Stimulated activated effector memory CD8-positive, alpha-beta T cell treated with anti-CD3 and anti-CD28 coated beads, Interleukin-12 subunit alpha, Interleukin-12 subunit beta, amount 100 ng/mL, for 72 hours (primary cell): ENCODE measurements at regions not wholly inside any gene's neighbourhood (a gene's known extent, or its start where the extent isn't known, plus 50 kb on each side); places are given as distances from the start of the nearest gene placed in this dataset.
"Not testable (repeated sequence)": the region's sequence is repeated elsewhere in the genome, so short reads cannot be mapped to it uniquely, and the experiment has no call there.

Experiments used
- ATAC-seq: fragments of 150-1000 bp; cut with Tn5 transposase; 2 replicates; pipeline ENCODE4 v1.10.0; 2021
- DNase-seq, 2 donors: peaks; one replicate each; pipeline ENCODE4 v3.0.0; 2021 to 2022; ENCODE audit warnings: low spot score in 2 of 2
- H3K27ac Mint-ChIP-seq: one replicate; pipeline ENCODE4 v1.8.0; 2022; ENCODE audit warnings: mild to moderate bottlenecking, mixed read lengths
- H3K36me3 Mint-ChIP-seq: one replicate; pipeline ENCODE4 v1.8.0; 2022; ENCODE audit warnings: mild to moderate bottlenecking, mixed read lengths
- H3K4me1 Mint-ChIP-seq: one replicate; pipeline ENCODE4 v1.8.0; 2022; ENCODE audit warnings: mixed read lengths
- H3K4me3 Mint-ChIP-seq: one replicate; pipeline ENCODE4 v1.8.0; 2022; ENCODE audit warnings: mild to moderate bottlenecking, mixed read lengths
- H3K9me3 Mint-ChIP-seq: one replicate; pipeline ENCODE4 v1.8.0; 2022; ENCODE audit warnings: mixed read lengths

- no peak overlapping the region for H3K27ac Mint-ChIP-seq
- H3K36me3 Mint-ChIP-seq = no peaks in the 10 kb centered on the region
- ATAC-seq (no peak), DNase-seq (no peak)
- no peaks in the 10 kb centered on the region for H3K9me3 Mint-ChIP-seq
- no peaks in the 10 kb centered on the region for H3K4me1 Mint-ChIP-seq
- no peak overlapping the region for H3K4me3 Mint-ChIP-seq
Observed at GRCh38 chr16:48076455-48077012, 79.3 kb downstream of the ABCC12 start.

DNA sequence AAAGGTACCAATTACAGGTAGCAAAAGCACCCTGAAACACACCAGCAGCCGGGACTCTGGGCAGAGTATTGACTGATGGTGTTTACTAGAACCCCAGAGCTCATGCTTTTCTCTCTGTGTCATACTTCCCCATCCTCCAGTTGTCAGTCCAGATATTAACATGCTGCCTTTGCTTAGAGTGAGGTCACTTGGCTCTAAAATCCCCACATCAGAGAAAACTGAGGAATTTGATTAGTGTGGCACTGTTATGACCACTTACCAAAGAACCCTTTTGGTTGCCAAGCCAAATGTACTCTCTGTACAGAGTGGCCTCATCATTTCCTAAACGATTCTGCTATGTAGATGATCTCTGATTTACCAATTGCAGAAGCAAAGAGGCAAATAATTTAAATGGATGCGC lies 80.4 kb downstream of the ABCC12 start:
- Mint-ChIP-seq H3K4me3 (no peak overlapping the region), H3K9me3 (no peaks in the 10 kb centered on the region), H3K4me1 (no peaks in the 10 kb centered on the region), H3K36me3 (no peaks in the 10 kb centered on the region), H3K27ac (no peak overlapping the region)
- ATAC-seq (no peak), DNase-seq (no peak)

- no peak overlapping the region for H3K27ac Mint-ChIP-seq
- DNase-seq = no peak
- H3K36me3 Mint-ChIP-seq = no peaks in the 10 kb centered on the region
- no peak overlapping the region for H3K4me3 Mint-ChIP-seq
- H3K9me3 Mint-ChIP-seq = peaks cover 2% of the 10 kb centered on the region
- no peak for ATAC-seq
- no peaks in the 10 kb centered on the region for H3K4me1 Mint-ChIP-seq
Observed at GRCh38 chr16:48067388-48067787, 88.4 kb downstream of the ABCC12 start.

- Mint-ChIP-seq H3K9me3 (peaks cover 2% of the 10 kb centered on the region), H3K27ac (no peak overlapping the region), H3K36me3 (no peaks in the 10 kb centered on the region), H3K4me3 (no peak overlapping the region), H3K4me1 (no peaks in the 10 kb centered on the region)
- no peak for DNase-seq
- peak; percentile 26 for ATAC-seq
Observed at GRCh38 chr16:48064971-48065370, 90.8 kb downstream of the ABCC12 start.

- Mint-ChIP-seq H3K27ac (no peak overlapping the region), H3K4me3 (no peak overlapping the region), H3K4me1 (no peaks in the 10 kb centered on the region), H3K36me3 (no peaks in the 10 kb centered on the region), H3K9me3 (peaks cover 2% of the 10 kb centered on the region)
- no peak for ATAC-seq
- no peak for DNase-seq
Observed at GRCh38 chr16:48062681-48063080, 93.1 kb downstream of the ABCC12 start.

DNA sequence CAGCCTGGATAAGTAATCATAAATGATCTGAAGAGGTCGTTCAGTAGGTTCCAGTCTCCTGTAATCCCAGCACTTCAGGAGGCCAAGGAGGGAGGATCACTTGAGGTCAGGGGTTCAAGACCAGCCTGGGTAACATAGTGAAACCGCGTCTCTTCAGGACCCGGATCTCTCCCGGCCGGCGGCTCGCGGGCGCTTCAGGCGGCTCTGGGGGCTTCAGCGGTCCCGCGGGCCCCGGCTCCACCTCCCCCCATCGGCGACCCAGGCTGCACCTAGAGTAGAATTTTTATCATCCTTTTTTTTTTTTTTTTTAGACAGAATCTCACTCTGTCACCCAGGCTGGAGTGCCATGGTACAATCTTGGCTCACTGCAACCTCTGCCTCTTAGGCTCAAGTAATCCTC lies 95.9 kb downstream of the ABCC12 start:
- peaks cover 2% of the 10 kb centered on the region for H3K9me3 Mint-ChIP-seq
- peaks cover 1% of the 10 kb centered on the region for H3K4me1 Mint-ChIP-seq
- H3K27ac Mint-ChIP-seq = no peak overlapping the region
- H3K36me3 Mint-ChIP-seq = no peaks in the 10 kb centered on the region
- no peak overlapping the region for H3K4me3 Mint-ChIP-seq
- no peak for DNase-seq
- ATAC-seq = no peak

- not testable (repeated sequence) for ATAC-seq, DNase-seq, H3K27ac Mint-ChIP-seq
Observed at GRCh38 chr16:48059190-48059589, 96.6 kb downstream of the ABCC12 start.

DNA sequence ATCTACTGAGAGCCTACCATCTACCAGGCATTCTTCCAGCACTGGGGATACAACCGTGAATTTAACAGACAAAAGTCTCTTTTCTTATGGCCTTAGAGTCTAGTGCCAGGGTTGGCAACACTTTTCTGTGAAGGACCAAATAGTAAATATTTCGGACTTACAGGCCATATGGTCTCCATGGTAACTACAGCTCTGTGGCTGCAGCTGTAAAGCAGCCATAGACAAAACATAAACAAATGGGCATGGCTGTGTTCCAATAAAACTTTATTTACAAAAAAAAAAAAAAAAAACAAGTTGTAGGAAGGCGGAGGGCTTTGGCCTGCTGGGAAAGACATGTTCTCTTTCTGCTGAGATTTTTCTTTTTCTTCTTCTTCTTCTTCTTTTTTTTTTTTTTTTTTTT lies 98.7 kb downstream of the ABCC12 start:
- Mint-ChIP-seq H3K36me3 (no peaks in the 10 kb centered on the region), H3K9me3 (no peaks in the 10 kb centered on the region), H3K4me1 (peaks cover 6% of the 10 kb centered on the region), H3K4me3 (no peak overlapping the region), H3K27ac (no peak overlapping the region)
- ATAC-seq (no peak), DNase-seq (no peak)

More at GRCh38 chr16:48059190-48059589, 96.6 kb downstream of the ABCC12 start:
- not testable (repeated sequence) for H3K36me3 Mint-ChIP-seq, H3K9me3 Mint-ChIP-seq, H3K4me3 Mint-ChIP-seq, H3K4me1 Mint-ChIP-seq

DNA sequence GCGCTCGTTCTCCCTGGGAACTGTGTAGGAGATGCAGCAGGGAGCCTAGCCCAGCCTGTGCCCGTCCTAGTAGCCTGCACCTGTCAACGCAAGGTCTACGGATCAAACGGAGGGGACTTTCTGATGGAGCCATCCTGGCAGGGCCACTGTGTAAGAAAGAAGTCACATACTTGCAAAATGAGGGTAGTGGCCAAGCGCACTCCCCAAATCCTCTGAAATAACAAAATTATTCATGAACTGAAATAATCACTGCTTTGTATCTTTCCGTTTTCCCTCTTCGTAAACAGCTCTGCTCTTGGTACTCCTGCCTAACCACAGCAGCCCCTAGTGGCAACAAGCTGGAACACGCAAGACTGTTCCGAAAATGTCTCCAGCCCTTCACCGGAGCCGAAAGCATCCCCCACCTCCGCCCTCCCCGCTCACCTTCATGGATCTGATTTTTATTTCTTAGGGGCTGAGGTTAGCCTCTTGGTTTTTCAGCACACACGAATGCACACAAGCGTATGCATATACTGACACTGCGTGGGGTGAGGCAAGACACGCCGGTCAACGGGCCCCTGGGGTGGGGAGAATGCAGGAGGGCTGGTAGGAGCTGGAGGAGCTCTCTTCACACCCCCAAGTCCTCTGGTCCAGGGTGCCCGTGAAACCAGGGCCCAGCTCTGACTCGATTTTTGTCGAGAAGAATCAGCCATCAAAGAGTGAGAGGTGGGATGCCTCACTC lies 100.8 kb downstream of the ABCC12 start:
- ATAC-seq = peak; percentile 69

DNA sequence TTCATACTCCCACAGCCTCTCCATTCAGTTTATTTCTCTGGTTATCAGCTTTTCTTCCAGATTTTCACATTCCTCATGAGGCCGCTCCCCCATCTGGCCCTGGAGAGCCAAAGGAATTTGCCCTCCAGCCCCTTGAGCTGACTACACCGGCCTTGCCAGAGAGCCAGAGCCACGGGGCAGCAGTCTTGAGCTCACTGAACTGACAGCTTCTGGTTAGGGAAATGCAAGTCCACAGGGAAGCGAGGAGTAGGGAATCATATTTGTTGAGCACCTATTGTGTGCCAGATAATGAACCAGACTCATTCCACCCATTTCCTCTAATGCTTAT lies 102.4 kb downstream of the ABCC12 start:
- Mint-ChIP-seq H3K36me3 (no peaks in the 10 kb centered on the region), H3K9me3 (no peaks in the 10 kb centered on the region), H3K27ac (no peak overlapping the region), H3K4me1 (peaks cover 6% of the 10 kb centered on the region), H3K4me3 (no peak overlapping the region)
- DNase-seq = no peak
- no peak for ATAC-seq

More for the DNA sequence above, 100.8 kb downstream of the ABCC12 start:
- H3K4me3 Mint-ChIP-seq = no peak overlapping the region
- H3K27ac Mint-ChIP-seq = no peak overlapping the region
- no peaks in the 10 kb centered on the region for H3K36me3 Mint-ChIP-seq
- H3K9me3 Mint-ChIP-seq = no peaks in the 10 kb centered on the region
- H3K4me1 Mint-ChIP-seq = peaks cover 6% of the 10 kb centered on the region
- peak in 1 of 2 donors; percentile 51 for DNase-seq

GRCh38 chr16:48052731-48053417 lies 102.9 kb downstream of the ABCC12 start:
- DNase-seq = no peak
- Mint-ChIP-seq H3K36me3 (no peaks in the 10 kb centered on the region), H3K27ac (no peak overlapping the region), H3K4me1 (peaks cover 6% of the 10 kb centered on the region), H3K4me3 (no peak overlapping the region), H3K9me3 (no peaks in the 10 kb centered on the region)
- no peak for ATAC-seq

- DNase-seq = no peak
- no peak for ATAC-seq
Observed at GRCh38 chr16:48050871-48051270, 104.9 kb downstream of the ABCC12 start.

GRCh38 chr16:48049847-48050246 lies 105.9 kb downstream of the ABCC12 start:
- H3K27ac Mint-ChIP-seq = no peak overlapping the region
- DNase-seq = no peak
- H3K4me3 Mint-ChIP-seq = no peak overlapping the region
- no peaks in the 10 kb centered on the region for H3K9me3 Mint-ChIP-seq
- ATAC-seq = no peak
- peaks cover 4% of the 10 kb centered on the region for H3K4me1 Mint-ChIP-seq
- H3K36me3 Mint-ChIP-seq = no peaks in the 10 kb centered on the region

More at GRCh38 chr16:48050871-48051270, 104.9 kb downstream of the ABCC12 start:
- Mint-ChIP-seq H3K4me3 (no peak overlapping the region), H3K27ac (no peak overlapping the region), H3K9me3 (no peaks in the 10 kb centered on the region), H3K4me1 (peaks cover 6% of the 10 kb centered on the region), H3K36me3 (no peaks in the 10 kb centered on the region)

DNA sequence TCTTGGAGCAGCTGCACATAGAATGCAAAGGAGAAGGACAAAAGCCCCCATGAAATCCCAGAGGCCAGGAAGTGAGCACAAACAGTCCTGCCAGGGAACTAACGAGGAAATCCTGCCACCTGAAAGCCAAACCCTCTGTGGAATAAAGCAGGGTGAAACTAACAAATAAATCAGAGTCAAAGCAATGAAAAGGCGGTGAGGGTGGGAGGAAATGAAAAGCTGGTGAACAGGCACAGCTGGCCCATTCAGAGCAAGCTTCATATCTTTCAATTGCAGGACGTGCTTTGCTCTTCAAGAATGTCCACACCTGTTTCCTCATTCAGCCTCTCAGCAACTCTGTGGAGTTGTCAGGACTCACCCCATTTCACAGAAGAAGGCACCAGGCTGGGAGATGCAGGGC lies 108.1 kb downstream of the ABCC12 start:
- DNase-seq = no peak
- Mint-ChIP-seq H3K4me3 (no peak overlapping the region), H3K9me3 (no peaks in the 10 kb centered on the region), H3K27ac (no peak overlapping the region), H3K4me1 (no peaks in the 10 kb centered on the region), H3K36me3 (no peaks in the 10 kb centered on the region)
- no peak for ATAC-seq

DNA sequence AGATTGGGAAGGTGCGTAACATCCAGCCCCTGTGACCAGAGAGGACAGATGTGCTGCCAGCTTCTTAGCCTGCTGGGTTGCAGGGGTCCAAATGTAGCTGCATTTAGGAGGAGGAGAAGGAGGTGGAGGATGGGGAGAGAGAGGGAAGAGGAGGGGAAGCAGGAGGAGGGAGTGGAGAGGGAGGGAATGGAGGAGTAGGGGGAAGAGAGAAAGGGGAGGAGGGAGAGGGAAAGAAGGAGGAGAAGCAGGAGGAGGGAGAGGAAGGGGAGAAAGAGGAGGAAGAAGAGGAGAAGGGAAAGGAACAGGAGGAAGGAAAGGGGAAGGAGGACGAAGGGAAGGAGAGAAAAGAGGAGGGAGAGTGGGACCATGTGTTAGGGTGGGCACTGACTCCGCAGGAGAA lies 108.6 kb downstream of the ABCC12 start:
- DNase-seq = no peak
- Mint-ChIP-seq H3K9me3 (no peaks in the 10 kb centered on the region), H3K4me1 (no peaks in the 10 kb centered on the region), H3K36me3 (no peaks in the 10 kb centered on the region), H3K4me3 (no peak overlapping the region), H3K27ac (no peak overlapping the region)
- no peak for ATAC-seq

- ATAC-seq (no peak), DNase-seq (no peak)
- no peak overlapping the region for H3K27ac Mint-ChIP-seq
- H3K9me3 Mint-ChIP-seq = no peaks in the 10 kb centered on the region
- no peaks in the 10 kb centered on the region for H3K4me1 Mint-ChIP-seq
- H3K4me3 Mint-ChIP-seq = no peak overlapping the region
- H3K36me3 Mint-ChIP-seq = no peaks in the 10 kb centered on the region
Observed at GRCh38 chr16:48044117-48044516, 111.7 kb downstream of the ABCC12 start.
